ENCODE measurements at regions not wholly inside any gene's neighbourhood (a gene's known extent, or its start where the extent isn't known, plus 50 kb on each side); places are given as distances from the start of the nearest gene placed in this dataset.
"Not testable (repeated sequence)": the region's sequence is repeated elsewhere in the genome, so short reads cannot be mapped to it uniquely, and the experiment has no call there.

DNA sequence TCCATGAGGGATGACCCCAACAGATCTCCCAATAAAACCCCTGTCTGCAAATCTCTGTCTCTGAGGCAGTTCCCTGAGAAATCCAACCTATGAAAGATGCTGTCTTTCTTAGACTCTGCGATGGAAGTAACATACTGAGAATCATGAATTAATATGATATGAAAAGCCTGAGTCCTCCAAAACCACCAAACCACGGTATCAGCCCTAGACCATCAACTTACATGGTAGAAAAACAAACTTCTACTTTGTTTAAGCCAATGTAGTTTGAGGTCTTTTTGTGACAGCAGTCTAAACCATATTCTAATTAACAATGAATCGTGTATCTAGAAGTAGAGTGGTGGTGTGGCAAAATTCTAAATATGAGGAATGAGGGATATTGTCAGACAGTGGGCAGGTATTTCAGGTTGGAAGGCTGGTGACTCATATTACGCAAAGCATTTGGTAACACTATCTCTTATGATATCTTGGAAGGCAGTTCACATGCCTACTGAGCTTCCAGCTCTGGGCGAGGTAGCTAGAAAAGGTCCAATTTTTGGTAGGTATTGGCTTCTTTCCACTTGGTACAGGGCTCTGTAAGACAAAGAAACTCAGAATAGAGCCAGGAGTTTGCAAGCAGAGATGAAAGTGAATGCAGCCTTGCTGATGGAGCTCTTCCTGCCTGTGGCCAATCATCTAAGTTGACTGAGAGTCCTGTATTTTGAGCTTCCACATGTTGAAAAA, 215.8 kb downstream of the ZFP36L2 start:
- DNase-seq = no peak

DNA sequence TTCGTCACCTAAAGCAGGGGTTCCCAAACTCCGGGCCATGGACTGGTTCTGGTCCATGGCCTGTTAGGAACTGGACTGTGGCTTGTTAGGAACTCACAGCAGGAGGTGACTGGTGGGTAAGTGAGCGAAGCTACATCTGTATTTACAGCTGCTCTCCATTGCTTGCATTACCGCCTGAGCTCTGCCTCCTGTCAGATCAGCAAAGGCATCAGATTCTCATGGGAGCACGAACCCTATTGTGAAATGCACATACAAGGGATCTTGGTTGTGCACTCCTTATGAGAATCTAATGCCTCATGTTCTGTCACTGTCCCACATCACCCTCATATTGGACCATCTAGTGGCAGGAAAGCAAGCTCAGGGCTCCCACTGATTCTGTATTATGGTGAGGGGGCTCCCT, 217.0 kb downstream of the ZFP36L2 start:
- no peak for DNase-seq

DNA sequence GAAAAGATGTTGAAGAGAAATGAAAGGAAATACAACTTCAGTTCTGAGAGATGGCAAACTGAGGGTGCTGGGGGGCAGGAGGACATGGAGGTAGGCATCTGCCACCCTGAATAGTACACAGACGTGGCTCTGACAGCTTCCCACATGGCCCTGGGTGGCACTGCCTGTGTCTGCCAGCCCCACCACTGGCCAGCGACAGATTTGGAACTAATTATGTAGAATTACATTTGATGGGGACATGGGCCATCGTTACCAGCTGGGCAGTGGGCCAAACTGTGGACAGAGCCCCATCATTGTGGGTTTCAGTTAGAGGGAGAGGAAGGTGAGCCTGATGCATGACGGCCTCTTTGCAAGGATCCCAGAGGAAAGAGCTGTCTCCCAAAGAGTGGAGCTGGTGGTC, 216.0 kb upstream of the HAAO start:
- DNase-seq = no peak

DNA sequence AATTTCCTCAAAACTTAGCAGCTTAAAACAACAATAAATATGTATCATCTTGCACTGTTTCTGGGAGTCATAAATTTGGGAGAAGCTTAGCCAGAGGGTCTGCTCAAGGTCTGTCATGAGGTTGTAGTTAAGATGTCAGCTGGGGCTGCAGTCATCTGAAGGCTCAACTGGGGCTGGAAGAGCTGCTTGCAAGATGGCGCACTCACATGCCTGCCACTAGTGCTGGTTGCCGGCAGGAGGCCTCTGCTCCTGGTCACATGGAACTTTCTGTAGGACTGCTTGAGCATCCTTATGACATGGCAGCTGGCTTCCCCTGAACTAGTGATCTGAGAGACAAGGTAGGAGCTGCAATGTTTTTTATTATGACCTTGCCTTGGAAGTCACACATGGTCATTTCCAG, 215.5 kb upstream of the HAAO start:
- DNase-seq = no peak

DNA sequence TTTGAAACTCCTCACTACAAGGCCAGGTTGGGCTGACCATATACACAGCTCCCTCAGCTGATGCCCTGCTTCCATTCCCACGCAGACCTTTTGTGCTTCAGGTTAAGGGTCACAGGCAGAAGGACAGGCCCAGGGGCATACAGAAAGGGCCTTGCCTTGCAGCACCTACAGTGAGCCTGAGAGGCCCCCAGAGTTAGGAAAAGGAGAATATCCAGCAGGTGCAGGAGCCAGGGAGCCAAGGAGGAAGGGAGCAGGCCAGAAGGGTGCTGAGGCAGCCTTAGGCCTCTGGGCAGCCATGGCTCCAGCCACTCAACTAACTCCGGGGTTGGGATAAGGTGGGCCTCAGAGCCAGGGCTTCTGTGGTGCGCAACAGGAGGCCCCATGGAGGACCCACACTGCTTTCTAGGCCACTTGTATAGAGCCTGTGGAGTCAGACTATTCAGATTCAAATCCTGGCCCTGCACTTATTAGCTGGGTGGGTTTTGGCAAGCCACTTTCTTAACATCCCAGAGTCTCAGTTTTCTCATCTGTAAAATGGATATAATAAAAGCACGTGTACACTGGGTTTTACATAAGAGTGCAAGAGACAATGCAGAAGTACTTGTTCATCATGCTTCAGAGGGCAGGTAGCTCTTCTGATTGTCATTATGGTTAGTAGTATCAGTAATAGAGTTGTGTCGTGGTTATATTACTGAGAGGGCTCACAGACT, 214.6 kb upstream of the HAAO start:
- DNase-seq = no peak

DNA sequence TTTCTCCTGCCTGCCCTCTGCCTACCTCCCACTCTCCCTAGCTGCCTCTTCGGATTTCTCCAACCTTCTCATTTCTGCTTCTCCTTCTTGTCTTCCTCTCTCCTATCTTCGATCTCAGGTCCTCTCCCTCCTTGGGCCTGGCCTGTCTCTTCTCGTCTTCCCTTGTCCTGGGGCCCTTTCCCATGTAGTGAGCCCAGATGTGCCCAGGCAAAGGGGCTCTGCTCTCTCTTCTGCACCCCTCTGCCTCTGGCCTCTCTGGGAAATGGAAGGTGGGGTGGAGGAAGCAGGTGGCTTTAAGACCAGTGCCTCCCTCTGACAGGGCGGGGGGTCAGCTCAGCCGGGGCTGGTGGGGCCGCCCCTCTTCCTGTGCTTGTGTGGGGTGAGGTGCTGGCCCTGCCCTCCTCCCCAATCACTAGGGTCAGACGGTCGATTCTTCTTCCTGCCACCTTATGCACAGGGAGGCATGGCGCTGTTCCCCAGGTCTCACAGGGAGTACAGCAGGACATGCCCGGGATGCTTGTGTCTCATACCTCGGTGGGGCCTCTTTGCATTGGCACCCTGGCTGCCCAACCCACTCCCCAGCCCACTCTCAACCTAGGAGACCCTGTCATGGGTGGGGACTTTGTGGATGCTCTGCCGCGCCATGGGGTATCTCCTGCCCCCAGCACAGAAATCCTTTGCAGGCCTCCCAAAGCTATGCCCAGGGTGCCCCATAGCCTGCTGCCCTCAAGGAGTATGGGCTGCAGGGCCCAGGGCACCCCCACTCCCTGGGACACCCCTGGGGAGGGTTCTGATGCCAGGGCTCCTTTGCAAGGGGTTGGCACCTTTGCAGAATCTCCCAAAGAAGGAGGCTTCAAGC, 213.8 kb upstream of the HAAO start:
- DNase-seq = no peak

DNA sequence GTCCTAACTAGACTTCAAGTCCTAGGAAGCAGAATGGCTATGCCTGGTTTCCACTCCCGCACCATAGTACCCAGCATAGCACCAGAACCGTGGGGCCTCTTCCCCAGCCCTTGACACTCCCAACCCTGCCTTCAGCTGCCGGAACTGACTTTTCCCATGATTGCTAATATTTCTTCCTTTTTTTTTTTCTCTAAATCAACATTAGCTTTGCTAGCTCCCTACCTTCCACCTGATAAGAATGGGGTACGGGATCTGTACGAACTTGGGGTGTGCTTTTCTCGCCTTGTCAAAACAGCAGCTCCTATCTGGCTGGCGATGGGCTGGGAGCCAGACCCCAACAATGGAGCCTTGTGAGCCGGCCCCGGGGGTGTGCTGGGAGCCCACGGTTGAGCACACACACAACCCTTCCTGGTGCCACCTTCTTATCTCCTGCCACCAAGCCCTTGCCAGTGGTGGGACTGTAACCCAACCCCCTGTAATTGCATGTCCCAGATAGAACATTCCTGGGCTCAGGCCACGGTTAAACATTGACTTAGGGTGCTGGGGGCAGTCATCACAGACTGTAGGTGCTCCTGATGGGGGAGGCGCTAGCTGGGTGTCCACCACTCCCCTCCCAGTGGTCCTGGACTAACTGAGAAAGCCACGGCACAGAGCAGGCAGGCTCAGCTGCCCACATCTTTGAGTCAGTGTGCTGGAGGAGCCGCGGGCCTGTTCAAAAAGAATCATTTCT, 213.0 kb upstream of the HAAO start:
- DNase-seq = no peak

DNA sequence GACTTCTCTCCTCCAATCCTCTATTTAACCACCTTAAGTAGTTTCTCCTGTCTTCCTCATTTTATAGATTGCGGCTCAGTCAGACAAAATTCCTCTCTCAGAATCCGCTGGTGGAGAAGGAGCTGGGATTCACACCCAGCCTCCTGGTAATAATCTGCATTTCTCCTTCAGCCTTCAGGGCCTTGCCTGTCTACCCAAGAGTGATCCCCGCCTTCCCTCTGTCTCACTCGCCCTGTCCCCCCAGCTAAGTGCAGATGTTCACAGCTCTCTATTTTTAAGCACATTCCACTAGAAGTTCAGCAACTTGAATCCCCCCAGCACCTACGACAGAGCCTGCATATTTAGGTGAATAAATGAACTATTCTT, 212.5 kb upstream of the HAAO start:
- no peak for DNase-seq

DNA sequence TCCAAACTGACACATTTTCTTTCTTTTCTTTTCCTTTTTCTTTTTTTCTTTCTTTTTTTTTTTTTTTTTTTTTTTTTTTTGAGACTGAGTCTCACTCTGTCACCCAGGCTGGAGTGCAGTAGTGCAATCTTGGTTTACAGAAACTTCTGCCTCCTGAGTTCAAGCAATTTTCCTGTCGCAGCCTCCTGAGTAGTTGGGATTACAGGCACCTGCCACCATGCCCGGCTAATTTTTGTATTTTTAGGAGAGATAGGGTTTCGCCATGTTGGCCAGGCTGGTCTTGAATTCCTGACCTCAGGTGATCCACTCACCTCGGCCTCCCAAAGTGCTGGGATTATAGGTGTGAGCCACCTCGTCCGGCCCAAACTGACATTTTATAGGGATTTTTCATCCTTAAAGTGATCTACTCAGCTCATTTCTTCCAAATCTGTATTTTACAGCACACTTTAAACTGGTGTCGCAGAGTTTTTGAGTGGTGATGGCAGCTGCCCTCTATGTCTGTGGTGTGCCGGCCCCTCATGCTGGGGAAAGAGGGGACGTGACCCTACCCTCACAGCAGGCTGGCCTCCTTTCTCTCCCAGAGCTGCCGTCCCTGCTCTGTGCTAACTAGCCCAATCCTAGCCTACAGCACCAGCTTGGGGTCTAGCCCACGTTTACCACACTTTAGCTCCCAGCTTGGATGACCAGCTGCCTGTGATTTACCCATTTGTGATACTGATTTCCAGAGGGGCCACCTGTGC, 211.9 kb upstream of the HAAO start:
- not testable (repeated sequence) for DNase-seq

DNA sequence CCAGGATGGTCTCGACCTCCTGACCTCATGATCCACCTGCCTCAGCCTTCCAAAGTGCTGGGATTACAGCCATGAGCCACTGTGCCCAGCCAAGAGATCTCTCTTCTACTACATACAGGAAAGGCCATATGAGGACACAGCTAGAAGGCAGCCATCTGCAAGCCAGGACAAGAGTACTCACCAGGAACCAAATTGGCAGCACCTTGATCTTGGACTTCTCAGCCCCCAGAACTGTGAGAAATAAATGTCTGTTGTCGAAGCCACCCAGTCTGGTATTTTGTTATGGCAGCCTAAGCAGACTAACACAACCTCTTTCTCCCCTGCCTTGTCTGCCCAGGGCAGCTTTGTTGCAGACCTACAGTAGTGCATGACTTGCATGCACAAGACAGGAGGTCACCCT, 211.3 kb upstream of the HAAO start:
- no peak for DNase-seq

DNA sequence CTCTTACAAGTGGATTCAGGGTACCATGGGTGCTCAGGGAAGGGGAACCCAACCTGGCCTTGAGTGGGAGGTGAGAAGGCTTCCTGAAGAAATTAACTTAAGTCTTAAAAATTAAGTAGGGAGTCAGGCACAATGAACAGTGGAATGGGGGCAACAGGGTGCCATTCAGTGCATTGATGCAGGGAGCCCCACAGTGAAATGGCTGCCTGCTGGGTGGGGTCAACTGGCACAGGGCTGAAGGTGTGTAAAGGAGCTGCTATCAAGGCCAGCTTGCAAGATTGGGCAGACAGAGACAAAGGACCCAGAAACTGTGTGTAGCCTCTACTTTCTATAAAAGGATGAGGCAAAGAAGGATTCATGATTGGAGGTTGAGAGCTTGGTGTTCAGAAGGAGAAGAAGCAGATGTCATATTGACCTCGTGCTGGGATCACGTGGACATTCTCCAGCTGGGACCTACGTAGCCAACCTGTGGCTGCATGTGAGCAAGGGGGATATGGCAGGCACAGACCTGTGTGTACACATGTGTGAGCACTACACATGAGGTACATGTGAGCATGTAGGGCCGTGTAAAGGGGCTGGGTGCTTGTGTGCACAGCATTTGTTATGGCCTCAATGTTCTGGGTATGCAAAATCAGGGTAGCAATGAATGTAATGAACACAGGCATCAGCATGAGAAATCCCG, 209.5 kb upstream of the HAAO start:
- no peak for DNase-seq

DNA sequence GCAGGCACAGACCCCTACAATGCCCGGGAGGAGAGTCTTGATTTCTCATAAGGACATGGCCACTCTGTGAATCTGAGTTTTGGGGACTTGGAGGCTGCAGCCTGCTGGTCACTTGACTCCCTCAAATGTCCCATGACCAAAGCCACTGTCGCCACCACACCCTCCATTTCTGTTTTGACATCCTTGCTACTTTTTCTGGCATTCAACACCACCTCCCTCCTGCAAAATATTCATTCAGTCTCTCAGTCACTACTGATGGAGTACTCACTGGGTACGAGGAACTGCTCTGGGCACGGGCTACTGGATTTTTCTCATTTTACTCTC, 208.6 kb upstream of the HAAO start:
- DNase-seq = no peak

DNA sequence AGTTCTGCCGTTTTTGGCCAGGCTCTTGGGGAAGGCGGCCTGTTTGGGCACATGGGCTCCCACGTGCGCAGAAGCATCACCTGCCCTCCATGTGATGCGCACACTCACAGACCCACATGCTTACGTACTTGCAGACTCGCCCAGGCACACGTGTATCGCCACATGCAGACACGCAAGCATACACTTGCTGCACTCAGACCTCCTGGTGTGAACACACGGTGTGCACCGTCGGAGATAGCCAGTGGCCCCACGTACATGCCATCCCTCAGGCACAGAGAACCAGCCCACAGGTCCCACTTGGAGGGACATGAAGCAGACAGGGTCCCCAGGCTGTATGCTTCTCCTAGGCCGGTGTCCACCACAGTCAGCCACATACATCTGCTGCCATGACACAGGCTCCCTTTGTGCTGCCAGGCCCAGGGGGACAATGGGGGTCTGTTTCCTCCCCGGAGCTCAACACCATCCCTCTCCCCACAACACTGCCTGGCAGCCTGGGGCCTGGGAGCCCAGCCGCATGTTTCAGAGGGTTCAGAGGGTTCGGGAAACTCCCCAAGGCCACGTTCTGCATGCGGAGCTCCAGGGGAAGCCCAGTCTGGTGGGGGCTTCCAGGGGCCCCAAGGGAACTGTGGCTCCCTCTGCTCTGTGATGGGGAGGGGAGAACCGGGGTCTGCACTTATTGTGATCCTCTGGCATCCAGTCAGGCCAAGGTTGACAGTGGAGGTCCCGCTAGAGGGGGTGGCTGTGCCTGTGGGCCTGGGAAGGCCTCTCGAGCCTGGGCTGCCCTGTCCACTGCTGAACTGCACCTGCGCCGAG, 208.1 kb upstream of the HAAO start:
- no peak for DNase-seq

DNA sequence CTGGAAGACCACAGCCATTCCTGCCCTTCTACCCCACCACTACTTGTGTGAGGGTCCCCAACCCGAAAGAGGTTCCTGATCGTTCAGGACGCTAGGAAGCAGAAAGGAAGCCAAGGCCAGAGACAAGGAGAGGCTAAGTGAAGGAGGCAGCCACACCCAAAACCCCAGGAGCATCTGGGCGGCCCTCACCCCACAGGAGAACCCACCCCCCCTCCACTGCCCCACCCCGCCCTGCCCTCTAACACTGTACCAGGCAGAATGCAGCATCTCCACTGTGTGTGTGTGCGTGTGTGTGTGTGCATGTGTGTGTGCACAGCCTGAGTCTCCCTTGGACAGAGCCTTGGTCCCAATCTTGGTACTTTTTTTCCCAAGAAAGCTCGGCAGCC, 207.5 kb upstream of the HAAO start:
- no peak for DNase-seq

DNA sequence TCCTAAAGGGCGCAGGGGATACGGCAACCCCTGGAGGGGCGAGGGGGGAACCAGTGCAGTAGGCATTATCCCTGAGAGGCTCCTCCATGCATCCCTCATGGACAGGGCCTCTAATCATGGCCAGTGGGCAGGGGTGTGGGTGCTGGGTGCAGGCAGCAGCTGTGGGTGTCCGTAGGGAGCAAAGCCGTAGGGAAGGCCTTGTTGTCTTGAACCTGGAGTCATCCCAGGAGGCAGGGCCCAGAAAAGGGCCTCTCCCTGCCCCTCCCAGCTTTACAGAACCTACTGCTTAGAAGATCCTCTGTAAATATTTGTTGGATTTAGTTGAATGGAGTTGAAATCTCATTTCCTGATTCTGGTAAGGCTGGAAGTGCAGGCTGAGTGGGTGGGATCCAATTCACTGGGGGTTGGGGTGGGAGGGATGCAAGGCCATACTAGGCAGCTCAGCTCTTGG, 207.0 kb upstream of the HAAO start:
- no peak for DNase-seq

DNA sequence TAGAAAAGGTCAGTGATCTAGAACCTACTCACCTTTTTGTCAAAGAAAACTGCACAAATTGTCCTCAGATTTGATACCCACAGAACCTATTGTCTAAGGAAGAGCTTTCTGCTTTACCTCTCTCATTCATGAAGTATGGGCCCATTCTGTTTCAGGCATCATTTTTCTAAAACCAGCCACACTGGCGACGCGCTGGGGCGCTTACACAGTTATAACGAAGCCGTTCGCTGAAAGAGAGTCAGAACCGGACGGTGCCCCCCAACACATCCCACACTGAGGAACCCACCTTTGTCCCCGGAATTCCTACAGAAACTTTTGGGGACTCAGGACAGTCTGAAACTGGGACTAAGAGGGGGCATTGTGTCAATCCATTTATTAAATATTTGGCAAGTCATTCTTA, 206.3 kb upstream of the HAAO start:
- no peak for DNase-seq

DNA sequence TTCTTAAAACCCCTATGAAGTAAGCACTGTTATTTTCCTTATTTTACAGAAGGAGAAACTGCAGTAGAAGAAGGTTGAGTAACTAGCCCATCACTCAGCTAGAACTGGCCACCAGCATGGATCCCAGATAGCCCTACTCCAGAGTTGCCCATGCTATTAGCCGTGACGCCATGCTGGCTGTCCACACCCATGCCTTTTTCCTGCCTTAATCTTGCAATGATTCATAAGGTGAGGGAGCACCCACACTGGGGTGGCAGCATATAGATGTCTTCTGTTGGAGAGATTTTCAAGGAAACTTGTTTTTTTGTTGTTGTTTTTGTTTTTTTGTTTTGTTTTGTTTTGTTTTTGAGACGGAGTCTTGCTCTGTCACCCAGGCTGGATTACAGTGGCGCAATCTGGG, 204.1 kb upstream of the HAAO start:
- DNase-seq = no peak

DNA sequence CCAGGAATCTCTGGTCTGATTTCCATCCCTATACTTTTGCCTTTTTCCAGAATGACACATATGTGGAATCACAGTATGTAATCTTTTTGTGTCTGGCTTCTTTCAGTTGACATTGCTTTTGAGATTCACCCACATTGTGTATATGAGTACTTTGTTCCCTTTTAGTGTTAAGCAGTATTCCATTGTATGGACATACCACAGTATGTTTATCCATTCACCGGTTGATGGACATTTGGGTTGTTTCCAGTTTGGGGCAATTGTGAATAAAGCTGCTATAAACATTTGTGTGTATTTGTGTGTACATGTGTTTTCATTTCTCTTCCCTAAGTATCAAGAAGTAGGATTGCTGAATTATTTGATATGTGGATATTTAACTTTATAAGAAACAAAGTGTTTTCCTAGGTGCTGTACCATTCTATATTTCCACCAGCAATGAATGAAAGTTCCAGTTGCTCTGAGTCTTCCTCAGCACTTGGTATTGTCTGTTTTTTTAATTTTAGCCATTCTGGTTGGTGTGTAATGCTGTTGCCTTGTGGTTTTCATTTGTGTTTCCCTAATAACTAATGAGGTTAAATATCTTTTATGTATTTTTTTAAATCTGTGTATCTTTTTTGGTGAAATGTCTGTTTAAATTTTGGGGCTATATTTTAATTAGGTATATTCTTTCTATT, 203.5 kb upstream of the HAAO start:
- DNase-seq = no peak

DNA sequence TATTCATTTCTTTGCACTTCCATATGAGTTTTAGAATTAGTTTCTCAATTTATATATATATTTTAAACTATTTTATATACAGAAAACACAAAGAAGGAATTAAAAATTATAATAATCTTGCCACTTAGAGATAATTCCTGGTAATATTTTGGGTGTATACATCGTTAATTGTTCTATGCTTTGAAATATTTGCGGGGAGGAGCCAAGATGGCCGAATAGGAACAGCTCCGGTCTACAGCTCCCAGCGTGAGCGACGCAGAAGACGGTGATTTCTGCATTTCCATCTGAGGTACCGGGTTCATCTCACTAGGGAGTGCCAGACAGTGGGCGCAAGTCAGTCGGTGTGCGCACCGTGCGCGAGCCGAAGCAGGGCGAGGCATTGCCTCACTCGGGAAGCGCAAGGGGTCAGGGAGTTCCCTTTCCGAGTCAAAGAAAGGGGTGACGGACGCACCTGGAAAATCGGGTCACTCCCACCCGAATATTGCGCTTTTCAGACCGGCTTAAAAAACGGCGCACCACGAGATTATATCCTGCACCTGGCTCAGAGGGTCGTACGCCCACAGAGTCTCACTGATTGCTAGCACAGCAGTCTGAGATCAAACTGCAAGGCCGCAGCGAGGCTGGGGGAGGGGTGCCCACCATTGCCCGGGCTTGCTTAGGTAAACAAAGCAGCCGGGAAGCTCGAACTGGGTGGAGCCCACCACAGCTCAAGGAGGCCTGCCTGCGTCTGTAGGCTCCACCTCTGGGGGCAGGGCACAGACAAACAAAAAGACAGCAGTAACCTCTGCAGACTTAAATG, 197.1 kb upstream of the HAAO start:
- DNase-seq = not testable (repeated sequence)

DNA sequence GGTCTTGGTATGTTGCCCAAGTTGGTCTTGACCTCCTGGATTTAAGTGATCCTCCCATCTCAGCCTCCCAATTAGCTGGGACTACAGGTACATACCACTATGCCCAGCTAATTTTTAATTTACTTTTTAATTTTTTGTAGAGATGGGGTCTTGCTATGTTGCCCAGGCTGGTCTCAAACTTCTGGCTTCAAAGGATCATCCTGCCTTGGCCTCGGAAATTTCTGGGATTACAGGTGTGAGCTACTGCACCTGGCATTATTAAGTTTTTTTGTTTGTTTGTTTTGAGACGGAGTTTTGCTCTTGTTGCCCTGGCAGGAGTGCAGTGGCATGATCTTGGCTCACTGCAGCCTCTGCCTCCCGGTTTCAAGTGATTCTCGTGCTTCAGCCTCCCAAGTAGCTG, 195.7 kb upstream of the HAAO start:
- not testable (repeated sequence) for DNase-seq

Measured in activated CD4-positive, alpha-beta T cell treated with anti-CD3 and anti-CD28 coated beads, Interleukin-2, amount 50 U/mL, for 16 hours (primary cell).